ENCODE measurements at regions not wholly inside any gene's neighbourhood (a gene's known extent, or its start where the extent isn't known, plus 50 kb on each side); places are given as distances from the start of the nearest gene placed in this dataset.

DNA sequence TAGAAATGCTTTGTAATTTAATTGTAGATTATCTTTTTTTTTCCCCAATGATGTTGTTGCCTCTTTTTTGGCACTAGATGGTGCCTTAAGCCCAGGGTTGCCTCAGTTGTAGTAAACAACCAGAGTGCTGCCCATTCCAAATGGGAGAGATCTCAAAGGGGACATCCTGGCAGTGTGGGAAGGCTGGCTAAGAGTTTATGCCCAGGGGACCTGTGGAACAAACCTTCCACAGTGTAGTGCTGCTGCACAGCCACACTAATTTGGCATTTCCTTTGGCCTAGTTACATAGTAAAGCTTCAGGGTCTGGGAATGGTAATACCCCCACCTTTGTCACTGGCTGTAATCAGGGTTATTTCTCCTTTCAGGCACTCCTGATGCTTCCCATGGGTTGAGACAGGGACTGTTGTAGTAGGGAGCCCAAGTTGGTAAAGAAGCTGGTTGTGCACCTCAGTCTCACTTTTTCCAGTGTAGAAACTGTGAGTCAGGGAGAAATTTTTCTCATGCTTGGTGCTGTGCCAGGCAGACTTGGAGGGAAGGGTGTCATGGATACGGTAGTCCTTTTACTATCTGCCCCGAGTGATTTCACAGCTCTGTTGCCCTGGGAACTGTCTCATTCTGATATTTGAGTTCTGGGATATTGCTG, 177.8 kb upstream of the ECI2 start:
- DNase-seq: no peak

DNA sequence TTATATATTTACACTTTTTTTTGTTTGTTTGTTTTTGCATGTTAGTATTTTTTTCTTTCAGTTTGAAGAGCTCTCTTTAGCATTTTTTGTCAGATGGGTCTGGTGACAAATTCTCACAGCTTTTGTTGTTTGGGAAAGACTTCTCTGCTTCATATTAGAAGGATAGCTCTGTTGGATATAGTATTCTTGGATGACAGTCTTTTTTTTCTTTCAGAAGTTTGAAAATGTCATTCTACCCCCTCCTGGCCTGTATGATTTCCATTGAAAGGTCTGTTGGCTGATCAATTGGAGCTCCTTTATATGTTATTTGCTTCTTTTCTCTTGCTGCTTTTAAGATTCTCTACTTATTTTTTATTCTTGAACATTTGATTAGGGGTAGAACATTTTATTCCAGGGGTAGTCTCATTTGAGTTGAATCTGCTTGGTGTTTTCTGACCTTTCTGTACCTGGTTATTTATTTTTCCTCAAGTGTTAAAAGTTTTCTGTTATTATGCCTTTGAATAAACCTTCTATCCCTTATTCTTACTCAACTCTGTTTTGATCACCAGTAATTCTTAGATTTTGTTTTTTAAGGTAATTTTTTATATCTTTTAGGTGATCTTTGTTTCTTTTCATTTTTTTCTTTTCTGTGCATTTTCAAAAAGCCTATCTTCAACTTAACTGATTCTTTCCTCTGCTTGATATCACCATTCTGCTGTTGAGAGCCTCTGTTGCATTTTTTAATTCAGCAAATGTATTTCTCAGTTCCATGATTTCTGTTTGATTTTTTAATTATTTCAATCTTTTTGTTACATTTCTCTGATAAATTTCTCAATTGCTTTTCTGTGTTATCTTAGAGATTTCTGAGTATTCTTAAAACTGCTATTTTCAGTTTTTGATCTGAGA, 176.8 kb upstream of the ECI2 start:
- DNase-seq: no peak

- DNase-seq: no peak
These were observed 174.2 kb upstream of the ECI2 start for GRCh38 chr6:4309540-4309939.

GRCh38 chr6:4308364-4308763, 173.0 kb upstream of the ECI2 start:
- no peak for DNase-seq

- DNase-seq: no peak
These were observed 169.6 kb upstream of the ECI2 start for GRCh38 chr6:4304927-4305455.

DNA sequence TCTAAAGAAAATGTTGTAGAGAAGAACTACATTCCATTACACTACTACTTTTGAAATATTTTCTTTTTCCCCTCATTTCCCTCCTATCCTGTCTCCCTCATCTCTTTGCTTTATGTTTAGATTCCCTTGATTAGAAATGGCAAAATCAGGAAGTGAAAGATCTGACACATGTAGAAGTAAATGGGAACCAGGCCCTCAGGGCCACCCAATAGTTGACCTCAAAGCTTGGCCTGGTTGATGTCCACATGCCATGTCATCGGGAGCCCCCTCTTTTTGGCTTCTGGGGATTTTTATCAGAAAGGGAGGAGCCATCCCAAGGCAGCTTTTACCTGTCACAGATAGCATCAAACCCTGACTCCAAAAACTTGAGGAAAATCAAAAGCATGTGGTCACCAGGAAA, 168.3 kb upstream of the ECI2 start:
- no peak for DNase-seq

DNA sequence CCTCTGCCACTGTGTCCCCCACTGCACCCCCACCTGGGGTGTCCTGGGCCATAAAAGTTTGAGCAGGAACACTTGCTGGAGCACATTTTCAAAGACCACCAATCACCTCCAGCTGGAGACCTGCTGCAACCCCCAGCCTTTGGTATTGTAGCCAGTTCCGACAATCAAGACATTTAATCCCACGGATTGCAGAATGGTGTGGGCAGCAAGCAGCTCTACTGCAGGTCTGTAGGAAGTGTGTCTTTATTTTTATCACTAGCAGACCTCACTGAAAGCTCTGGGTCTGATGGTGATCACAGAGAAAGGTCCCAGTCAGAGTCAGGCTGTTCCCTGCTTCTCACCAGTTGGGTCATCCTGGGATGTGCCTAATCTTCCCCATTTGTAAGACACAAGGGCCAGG, 167.1 kb upstream of the ECI2 start:
- no peak for DNase-seq

- DNase-seq: no peak
These were observed 166.5 kb upstream of the ECI2 start for GRCh38 chr6:4301871-4302270.

GRCh38 chr6:4300917-4301316, 165.5 kb upstream of the ECI2 start:
- no peak for DNase-seq

GRCh38 chr6:4299476-4299875, 164.1 kb upstream of the ECI2 start:
- DNase-seq: no peak

GRCh38 chr6:4297348-4297747, 162.0 kb upstream of the ECI2 start:
- no peak for DNase-seq

GRCh38 chr6:4296552-4296951, 161.2 kb upstream of the ECI2 start:
- no peak for DNase-seq

GRCh38 chr6:4295783-4296155, 160.4 kb upstream of the ECI2 start:
- no peak for DNase-seq

DNA sequence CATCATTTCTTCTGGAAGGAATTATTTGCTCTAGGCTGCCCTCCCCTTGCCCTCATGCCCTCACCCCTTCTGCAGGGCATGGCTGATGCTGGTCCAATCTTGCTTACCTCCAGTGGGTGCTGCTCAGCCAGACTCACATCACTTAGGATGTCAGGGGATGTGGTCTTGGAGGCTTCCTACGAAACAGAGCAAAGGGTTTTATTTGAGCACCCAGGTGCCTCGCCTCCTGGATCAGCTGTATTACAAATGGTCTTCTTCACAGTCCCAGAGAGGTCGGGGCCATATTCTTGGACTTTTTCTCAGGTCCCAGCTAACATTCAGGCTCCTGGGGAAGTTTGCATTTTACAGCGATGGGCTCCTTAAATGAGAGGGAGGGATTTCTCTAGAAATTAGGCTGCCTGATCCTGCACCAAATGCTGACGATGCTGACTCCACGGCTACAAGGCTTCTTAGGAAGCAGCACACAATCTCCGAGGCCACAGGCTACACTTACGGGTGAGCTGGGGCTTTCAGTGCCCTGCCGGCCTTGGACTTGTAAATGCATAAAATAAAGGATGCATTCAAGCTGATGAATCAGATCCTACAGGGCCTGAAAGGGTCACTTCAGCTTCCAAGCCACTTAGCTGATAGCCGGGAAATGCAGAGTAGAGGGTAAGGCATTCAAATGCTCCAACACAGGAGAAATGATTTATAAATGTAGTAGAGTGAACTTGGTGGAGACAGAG, 159.8 kb upstream of the ECI2 start:
- DNase-seq: no peak

- no peak for DNase-seq
These were observed 159.3 kb upstream of the ECI2 start for GRCh38 chr6:4294636-4295035.

DNA sequence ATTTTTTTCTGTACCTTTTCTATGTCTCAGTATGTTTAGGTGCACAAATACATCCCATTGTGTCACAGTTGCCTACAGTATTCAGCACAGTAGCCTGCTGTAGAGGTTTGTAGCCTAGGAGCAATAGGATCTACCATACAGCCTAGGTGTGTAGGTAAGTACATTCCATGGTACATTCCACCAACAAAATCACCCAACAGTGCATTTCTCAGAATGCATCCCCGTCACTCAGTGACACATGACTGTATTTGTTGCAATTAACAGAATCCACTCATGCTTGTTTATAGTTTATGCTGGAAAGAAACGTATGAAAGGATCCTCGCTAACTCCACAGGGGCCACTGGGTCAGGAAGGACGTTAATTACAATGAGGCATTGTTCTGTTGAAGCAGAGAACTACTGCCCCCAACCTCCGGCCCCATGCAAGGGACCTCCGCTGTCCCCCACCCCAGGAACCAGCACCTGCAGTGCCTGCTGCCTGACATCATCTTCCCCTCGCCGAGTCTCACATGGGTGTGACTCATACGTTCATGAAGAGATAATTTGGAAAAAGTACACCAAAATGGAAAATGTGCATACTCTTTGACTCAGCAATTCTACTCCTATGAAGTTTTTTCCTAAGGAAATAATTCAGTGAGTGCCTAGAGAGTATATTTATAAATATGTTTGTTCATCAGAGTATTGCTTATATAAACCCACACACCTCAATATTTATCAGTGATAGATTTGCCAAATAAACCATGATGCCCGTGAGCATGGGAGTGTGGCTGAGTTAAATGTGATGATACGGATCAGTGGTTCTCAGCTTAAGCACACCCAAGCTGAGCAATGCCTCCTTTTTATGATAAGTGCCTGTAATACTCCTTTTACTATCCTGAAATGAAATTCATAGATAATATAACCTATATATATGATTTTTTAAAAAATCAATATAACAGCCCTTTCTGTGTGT, 156.4 kb upstream of the ECI2 start:
- DNase-seq: no peak

GRCh38 chr6:4289770-4290320, 154.5 kb upstream of the ECI2 start:
- DNase-seq: no peak

DNA sequence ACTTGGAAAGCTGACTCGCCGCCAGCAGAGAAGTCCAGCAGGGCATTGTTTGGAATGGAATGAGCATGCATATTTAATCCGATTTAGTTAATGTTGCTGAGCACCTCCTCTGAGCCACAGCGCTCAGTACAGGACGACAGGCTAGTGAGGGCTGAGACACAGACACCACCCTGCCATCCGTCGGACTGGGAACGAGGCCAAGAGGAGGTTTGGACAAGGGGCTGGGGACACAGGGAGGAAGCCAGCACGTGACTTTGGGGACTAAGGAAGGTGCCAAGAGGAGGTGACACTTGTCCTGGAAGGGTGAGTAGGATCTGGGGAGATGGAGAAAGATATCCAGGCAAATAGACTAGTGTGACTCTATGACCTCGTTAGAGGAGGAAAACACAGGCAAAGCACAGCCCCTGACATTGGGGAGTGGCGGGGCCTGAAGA, 152.5 kb upstream of the ECI2 start:
- DNase-seq: no peak

GRCh38 chr6:4287372-4287771, 152.0 kb upstream of the ECI2 start:
- DNase-seq: no peak

DNA sequence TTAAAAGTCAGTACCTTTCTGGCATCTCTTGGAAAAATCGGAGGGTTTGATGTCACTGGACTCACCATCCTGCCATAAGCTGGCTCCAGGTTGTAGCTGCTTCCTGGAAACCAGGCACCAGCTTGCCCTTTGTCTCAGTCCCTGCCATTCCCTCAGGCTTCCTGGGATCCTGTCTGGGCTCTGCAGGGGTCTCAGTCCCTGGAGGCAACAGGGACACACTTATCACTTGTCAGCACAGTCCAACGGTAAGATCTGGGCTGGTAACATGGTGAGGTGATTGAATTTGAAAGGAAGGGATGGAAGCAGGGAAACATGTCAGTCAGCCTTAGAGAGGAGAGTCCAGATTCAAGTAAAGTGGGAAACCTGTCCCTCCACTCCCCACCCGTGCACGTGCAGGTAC, 147.6 kb upstream of the ECI2 start:
- DNase-seq: no peak

GRCh38 chr6:4281341-4282293, 146.2 kb upstream of the ECI2 start:
- DNase-seq: no peak

Measured in GDM1 (cell line).